ENCODE measurements at regions not wholly inside any gene's neighbourhood (a gene's known extent, or its start where the extent isn't known, plus 50 kb on each side); places are given as distances from the start of the nearest gene placed in this dataset.

GRCh38 chr6:147983581-147984366 is 358.9 kb upstream of the SASH1 start:
- Histone ChIP-seq H2AK9ac (replicated peaks; ENCODE audit: low read depth, low read length, poor library complexity) (no peak overlapping the region), H4K91ac (ENCODE audit: insufficient read depth, low read depth, low read length) (no peak overlapping the region), H3K9me1 (ENCODE audit: insufficient read depth, low read length) (no peaks in the 10 kb centered on the region), H4K8ac (ENCODE audit: low read depth in 2 of 2, low read length in 2 of 2) (no peak overlapping the region), H2BK20ac (ENCODE audit: low read depth, low read length) (no peak overlapping the region), H2AFZ (replicated peaks; ENCODE audit: low read length, poor library complexity) (no peak overlapping the region), H3K4me2 (ENCODE audit: low read depth, low read length) (no peak overlapping the region), H2BK5ac (ENCODE audit: low read depth, low read length, poor library complexity, severe bottlenecking) (no peak overlapping the region), H3K4me1 (ENCODE audit: control insufficient read depth, insufficient read depth, low read length) (no peaks in the 10 kb centered on the region), H3K4me3 (ENCODE audit: insufficient read depth, low read depth, low read length) (no peak overlapping the region), H3K27ac (ENCODE audit: insufficient read depth, low read length) (no peak overlapping the region), H3K9me3 (ENCODE audit: control insufficient read depth, insufficient read depth, low read length) (no peaks in the 10 kb centered on the region), H3K27me3 (ENCODE audit: control insufficient read depth, insufficient read depth, low read length) (0 out of 2 replicates have a peak, but pooled peaks cover 1% of the 10 kb centered on the region), H3K56ac (ENCODE audit: extremely low read depth, insufficient read depth, low read length) (no peak overlapping the region), H2BK15ac (ENCODE audit: low read depth, low read length) (no peak overlapping the region), H4K20me1 (ENCODE audit: insufficient read depth, low read length) (no peaks in the 10 kb centered on the region), H3K4ac (ENCODE audit: low read depth, low read length) (no peak overlapping the region), H3K18ac (ENCODE audit: low read depth, low read length) (no peak overlapping the region), H4K5ac (ENCODE audit: low read depth, low read length) (no peak overlapping the region), H2BK120ac (ENCODE audit: low read depth, low read length) (no peak overlapping the region), H3K79me1 (ENCODE audit: low read depth in 1 of 2, low read length in 2 of 2) (no peaks in the 10 kb centered on the region), H3K14ac (replicated peaks; ENCODE audit: low read depth, low read length) (no peak overlapping the region), H2AK5ac (ENCODE audit: low read depth, low read length) (no peak overlapping the region), H3K23ac (ENCODE audit: low read depth, low read length) (no peak overlapping the region), H3K9ac (ENCODE audit: low read depth, low read length) (no peak overlapping the region), H3K36me3 (ENCODE audit: control insufficient read depth, insufficient read depth, low read length) (no peaks in the 10 kb centered on the region)
- CTCF ChIA-PET, result no interaction called here
- dilution Hi-C loops (cut with HindIII; ENCODE audit: low sequenced_read_pairs, unreplicated experiment), result no loop called here
- ATAC-seq (ENCODE audit: low read depth) (no peak), DNase-seq (no peak)
- no TSS peak for BruUV-seq (replicated peaks)
- no peak for TF ChIP-seq POLR2A (IDR thresholded peaks at IDR 0.05; ENCODE audit: low read depth, low read length)
- TF ChIP-seq RCOR1 (IDR thresholded peaks at IDR 0.05; ENCODE audit: insufficient replicate concordance, low read length), result no peak
- TF ChIP-seq, protein P1, sequence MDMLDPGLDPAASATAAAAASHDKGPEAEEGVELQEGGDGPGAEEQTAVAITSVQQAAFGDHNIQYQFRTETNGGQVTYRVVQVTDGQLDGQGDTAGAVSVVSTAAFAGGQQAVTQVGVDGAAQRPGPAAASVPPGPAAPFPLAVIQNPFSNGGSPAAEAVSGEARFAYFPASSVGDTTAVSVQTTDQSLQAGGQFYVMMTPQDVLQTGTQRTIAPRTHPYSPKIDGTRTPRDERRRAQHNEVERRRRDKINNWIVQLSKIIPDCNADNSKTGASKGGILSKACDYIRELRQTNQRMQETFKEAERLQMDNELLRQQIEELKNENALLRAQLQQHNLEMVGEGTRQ (IDR thresholded peaks at IDR 0.05; ENCODE audit: low read depth, low read length), result no peak
- TF ChIP-seq NFE2L2 (IDR thresholded peaks at IDR 0.05; ENCODE audit: low read depth, low read length), result no peak
- TF ChIP-seq CEBPB (IDR thresholded peaks at IDR 0.05; ENCODE audit: low read depth, low read length), result no peak
- intact Hi-C loops (cut with micrococcal nuclease), result no loop called here
- WGBS, 2 experiments (ENCODE audit: extremely low coverage in 2 of 2, insufficient read length in 1 of 2), result no CpG with 5 or more reads among the region's 6 CpGs
- POLR2A ChIA-PET (ENCODE audit: unreplicated experiment), result no interaction called here
- in situ Hi-C loops (cut with MboI; ENCODE audit: low sequenced_read_pairs), result no loop called here

Measured in IMR-90 (cell line).